Esophagus muscularis mucosa (tissue), 4 donors: ENCODE measurements at regions not wholly inside any gene's neighbourhood (a gene's known extent, or its start where the extent isn't known, plus 50 kb on each side); places are given as distances from the start of the nearest gene placed in this dataset.

Source experiments
- DNase-seq: peaks from one replicate; pipeline ENCODE4 v3.0.0-alpha.2; 2017; ENCODE audit errors: extremely low spot score
- H3K27ac ChIP-seq, 4 donors: fragments of 200-600 bp; sonication (generic); replicated peaks in 1 of 4; 1 replicate in 3 of 4; 2 replicates in 1 of 4; pipeline ENCODE4 v1.5.1; 2016 to 2019; ENCODE audit warnings: mild to moderate bottlenecking in 1 of 4
- H3K27me3 ChIP-seq, 4 donors: fragments of 200-600 bp; sonication (generic); one replicate each; pipeline versions ENCODE4 v1.5.1 to v1.6.0; 2016 to 2019
- H3K36me3 ChIP-seq, 4 donors: fragments of 200-600 bp; sonication (generic); one replicate each; pipeline ENCODE4 v1.5.1; 2016 to 2019
- H3K4me1 ChIP-seq, 4 donors: fragments of 200-600 bp; sonication (generic); one replicate each; pipeline ENCODE4 v1.5.1; 2016 to 2019
- H3K4me3 ChIP-seq, 4 donors: fragments of 200-600 bp; sonication (generic); 1 replicate in 2 of 4; 2 replicates in 2 of 4; pipeline ENCODE4 v1.5.1; 2016 to 2019; ENCODE audit warnings: mild to moderate bottlenecking in 4 of 4, moderate library complexity in 1 of 4
- H3K9me3 ChIP-seq, 4 donors: fragments of 200-600 bp; sonication (generic); 1 replicate in 3 of 4; 2 replicates in 1 of 4; pipeline ENCODE4 v1.5.1; 2016 to 2019
- CTCF ChIP-seq, 3 experiments: fragments of 200-600 bp in 2 of 3; fragments of 450-650 bp in 1 of 3; sonication (generic) in 2 of 3; IDR thresholded peaks; one replicate each; pipeline ENCODE4 v1.5.1; 2017 to 2019; ENCODE audit warnings: antibody characterized with exemption in 3 of 3, mild to moderate bottlenecking in 2 of 3, moderate library complexity in 1 of 3
- EP300 ChIP-seq: sonication (generic); formaldehyde crosslinking; IDR thresholded peaks from one replicate; pipeline ENCODE4 v1.6.1; 2017; ENCODE audit warnings: antibody characterized with exemption
- POLR2A ChIP-seq: fragments of 450-650 bp; IDR thresholded peaks from one replicate; pipeline ENCODE4 v1.6.1; 2017; ENCODE audit warnings: antibody characterized with exemption, moderate library complexity, mild to moderate bottlenecking, low read depth
- POLR2AphosphoS5 ChIP-seq, 2 donors: sonication (generic); formaldehyde crosslinking; IDR thresholded peaks; one replicate each; pipeline ENCODE4 v1.6.1; 2017; ENCODE audit warnings: antibody characterized with exemption in 2 of 2
- WGBS: methylation state at CpG from one replicate; pipeline ENCODE4 v1.1.5; 2018; 5-methylcytosine and 5-hydroxymethylcytosine counted together
- intact Hi-C: fragments of 100-400 bp; cut with DNase I; formaldehyde crosslinking; loops from one replicate; pipeline ENCODE4 v1.15.1; 2023

GRCh38 chr3:44173263-44173662 is 68.4 kb upstream of the TOPAZ1 start:
- no peaks in the 10 kb centered on the region for H3K36me3 ChIP-seq
- H3K27me3 ChIP-seq = peaks cover 0 to 15% (median 0%) of the 10 kb centered on the region in 4 donors
- H3K9me3 ChIP-seq = no peaks in the 10 kb centered on the region
- no peak overlapping the region for H3K4me3 ChIP-seq
- no peak overlapping the region for H3K27ac ChIP-seq
- H3K4me1 ChIP-seq = no peaks in the 10 kb centered on the region
- DNase-seq = peak; percentile 64
- 85% methylated on average over 13 of the region's 15 CpGs for WGBS
- intact Hi-C loops = no loop called here
- TF ChIP-seq POLR2A (no peak), CTCF (IDR thresholded peaks at IDR 0.05) (no peak), POLR2AphosphoS5 (IDR thresholded peaks at IDR 0.05) (no peak), EP300 (no peak)

GRCh38 chr3:44175070-44175469 is 66.6 kb upstream of the TOPAZ1 start:
- peaks cover 0 to 15% (median 0%) of the 10 kb centered on the region in 4 donors for H3K27me3 ChIP-seq
- TF ChIP-seq POLR2AphosphoS5 (IDR thresholded peaks at IDR 0.05) (no peak), CTCF (IDR thresholded peaks at IDR 0.05) (no peak), POLR2A (no peak), EP300 (no peak)

GRCh38 chr3:44179246-44179645 is 62.4 kb upstream of the TOPAZ1 start:
- Histone ChIP-seq H3K27me3 (peaks cover 0 to under 1% (median 0%) of the 10 kb centered on the region in 4 donors), H3K36me3 (no peaks in the 10 kb centered on the region), H3K4me1 (peaks cover 0 to 2% (median 0%) of the 10 kb centered on the region in 4 donors), H3K9me3 (no peaks in the 10 kb centered on the region), H3K4me3 (no peak overlapping the region), H3K27ac (no peak overlapping the region)
- WGBS = 90% methylated on average over 2 of the region's 4 CpGs
- intact Hi-C loops = no loop called here
- no peak for DNase-seq
- no peak for TF ChIP-seq CTCF (IDR thresholded peaks at IDR 0.05)
- no peak for TF ChIP-seq POLR2AphosphoS5 (IDR thresholded peaks at IDR 0.05)
- TF ChIP-seq EP300 = no peak
- no peak for TF ChIP-seq POLR2A

More at GRCh38 chr3:44175070-44175469, 66.6 kb upstream of the TOPAZ1 start:
- H3K27ac ChIP-seq = no peak overlapping the region
- H3K4me3 ChIP-seq = no peak overlapping the region
- 82% methylated on average over 2 of the region's 2 CpGs for WGBS
- intact Hi-C loops = no loop called here
- H3K9me3 ChIP-seq = no peaks in the 10 kb centered on the region
- peak; percentile 66 for DNase-seq
- H3K4me1 ChIP-seq = no peaks in the 10 kb centered on the region
- H3K36me3 ChIP-seq = no peaks in the 10 kb centered on the region

- no peak for TF ChIP-seq EP300
- no peak for TF ChIP-seq POLR2AphosphoS5 (IDR thresholded peaks at IDR 0.05)
- TF ChIP-seq CTCF (IDR thresholded peaks at IDR 0.05) = no peak
- no peak for TF ChIP-seq POLR2A
- Histone ChIP-seq H3K27me3 (peaks cover 0 to 16% (median 0%) of the 10 kb centered on the region in 4 donors), H3K36me3 (no peaks in the 10 kb centered on the region), H3K9me3 (no peaks in the 10 kb centered on the region), H3K4me1 (peaks cover 0 to 5% (median 0%) of the 10 kb centered on the region in 4 donors), H3K27ac (no peak overlapping the region), H3K4me3 (no peak overlapping the region)
- intact Hi-C loops = no loop called here
- 57% methylated on average over 14 of the region's 14 CpGs for WGBS
- DNase-seq = peak; percentile 87
Measured at GRCh38 chr3:44184319-44184953, 57.2 kb upstream of the TOPAZ1 start.
